ENCODE measurements at regions not wholly inside any gene's neighbourhood (a gene's known extent, or its start where the extent isn't known, plus 50 kb on each side); places are given as distances from the start of the nearest gene placed in this dataset.

DNA sequence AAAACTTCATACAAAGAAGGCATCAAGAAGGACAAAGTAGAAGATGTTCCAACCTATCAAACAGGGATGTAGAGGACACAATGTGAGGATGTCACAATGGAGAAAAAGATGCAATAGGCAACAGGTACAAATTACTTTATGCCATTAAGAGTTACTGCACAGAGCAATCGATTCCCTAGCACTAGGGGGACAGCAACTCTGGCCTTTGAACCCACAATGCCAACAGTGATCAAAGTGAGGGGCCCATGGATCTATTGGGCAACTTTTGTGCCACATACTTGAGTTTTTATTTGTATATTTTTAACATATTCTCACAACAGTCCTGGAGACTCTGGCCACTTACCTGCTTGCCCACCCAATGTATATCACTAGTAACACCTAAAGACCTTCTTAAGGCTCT lies 220.2 kb downstream of the HNMT start:
- no peak overlapping the region for H3K23ac ChIP-seq (ENCODE audit: low read depth, low read length, poor library complexity)
- no peak overlapping the region for H3K4ac ChIP-seq (ENCODE audit: low read length)
- H4K91ac ChIP-seq (ENCODE audit: low read depth, low read length, poor library complexity), result no peak overlapping the region
- no peak overlapping the region for H2BK15ac ChIP-seq (ENCODE audit: low read length)
- H3K4me2 ChIP-seq (ENCODE audit: insufficient read depth, low read length, poor library complexity, severe bottlenecking), result no peak overlapping the region
- H3K27me3 ChIP-seq (ENCODE audit: control insufficient read depth in 3 of 3, insufficient read depth in 3 of 3, low read depth in 1 of 3, low read length in 3 of 3), result no peaks in the 10 kb centered on the region
- H2AK5ac ChIP-seq (ENCODE audit: low read depth, low read length), result no peak overlapping the region
- DNase-seq (ENCODE audit: low spot score), result no peak
- no peak overlapping the region for H4K8ac ChIP-seq (ENCODE audit: low read depth, low read length)
- H3K14ac ChIP-seq (ENCODE audit: low read length), result no peak overlapping the region
- H2BK12ac ChIP-seq (ENCODE audit: low read length), result no peak overlapping the region
- H2BK120ac ChIP-seq (ENCODE audit: low read depth, low read length), result no peak overlapping the region
- no peaks in the 10 kb centered on the region for H3K9me3 ChIP-seq (replicated peaks in 1 of 2; ENCODE audit: control insufficient read depth in 2 of 2, insufficient read depth in 1 of 2, low read depth in 1 of 2, low read length in 2 of 2)
- no peak overlapping the region for H2BK5ac ChIP-seq (ENCODE audit: low read length)
- H3K36me3 ChIP-seq (replicated peaks in 1 of 2; ENCODE audit: control insufficient read depth in 2 of 2, insufficient read depth in 2 of 2, low read length in 2 of 2), result no peaks in the 10 kb centered on the region
- no peak overlapping the region for H3K27ac ChIP-seq (replicated peaks; ENCODE audit: low read length)
- H3K9ac ChIP-seq (ENCODE audit: low read depth, low read length, poor library complexity), result no peak overlapping the region
- peaks cover 0 to 4% of the 10 kb centered on the region in 2 donors for H3K4me1 ChIP-seq (ENCODE audit: control insufficient read depth in 2 of 2, insufficient read depth in 1 of 2, low read depth in 1 of 2, low read length in 2 of 2)
- H3K4me3 ChIP-seq (ENCODE audit: low read length in 2 of 2), result no peak overlapping the region
- no peak overlapping the region for H2AFZ ChIP-seq (ENCODE audit: low read length)
- H3K79me1 ChIP-seq (ENCODE audit: low read depth, low read length), result no peaks in the 10 kb centered on the region
- no CpG with 5 or more reads among the region's 1 CpG for WGBS, 2 donors (ENCODE audit: extremely low coverage in 2 of 2, insufficient read length in 2 of 2, insufficient replicate concordance in 1 of 2)
- H3K18ac ChIP-seq (ENCODE audit: low read length), result no peak overlapping the region

DNA sequence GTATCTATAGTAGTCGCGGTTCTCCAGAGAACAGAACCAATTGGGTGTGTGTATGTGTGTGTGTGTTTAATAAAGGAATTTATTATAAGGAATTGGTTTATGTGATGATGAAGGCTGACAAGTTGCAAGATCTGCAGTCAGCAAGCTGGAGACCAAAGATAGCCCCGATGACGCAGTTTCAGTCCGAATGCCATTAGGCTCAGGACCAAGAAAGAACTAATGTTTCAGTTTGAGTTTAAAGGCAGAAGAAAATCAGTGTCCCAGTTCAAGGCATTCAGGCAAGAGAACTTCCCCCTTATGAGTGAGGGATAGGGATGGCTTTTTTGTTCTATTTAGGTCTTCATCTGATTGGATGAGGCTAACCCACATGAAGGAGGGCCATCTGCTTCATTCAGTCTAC lies 221.6 kb downstream of the HNMT start:
- peaks cover 0 to 4% of the 10 kb centered on the region in 2 donors for H3K4me1 ChIP-seq (ENCODE audit: control insufficient read depth in 2 of 2, insufficient read depth in 1 of 2, low read depth in 1 of 2, low read length in 2 of 2)
- WGBS, 2 donors (ENCODE audit: extremely low coverage in 2 of 2, insufficient read length in 2 of 2, insufficient replicate concordance in 1 of 2), result no CpG with 5 or more reads among the region's 5 CpGs

DNA sequence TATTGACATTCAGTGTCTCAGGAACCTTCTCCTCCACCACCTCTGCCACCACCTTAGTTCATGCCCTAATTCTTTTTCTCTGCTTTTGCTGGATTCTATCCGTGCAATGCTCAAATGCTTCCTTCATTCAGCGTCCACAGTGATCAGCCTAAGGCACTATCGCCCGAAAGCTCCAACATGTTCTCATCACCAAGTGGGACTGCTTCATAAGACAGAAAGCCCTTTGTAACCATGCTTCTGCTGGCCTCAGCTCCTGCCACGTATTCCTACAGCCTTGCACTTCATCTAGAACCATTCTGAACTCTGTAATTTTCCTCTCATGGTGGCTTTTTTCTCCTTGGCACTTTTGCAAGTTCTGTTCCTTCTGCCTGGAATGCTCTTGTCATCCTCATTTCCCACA lies 222.9 kb downstream of the HNMT start:
- no CpG with 5 or more reads among the region's 5 CpGs for WGBS, 2 donors (ENCODE audit: extremely low coverage in 2 of 2, insufficient read length in 2 of 2, insufficient replicate concordance in 1 of 2)

More for the DNA sequence above, 221.6 kb downstream of the HNMT start:
- Histone ChIP-seq H2AFZ (ENCODE audit: low read length) (no peak overlapping the region), H3K4me3 (ENCODE audit: low read length in 2 of 2) (no peak overlapping the region), H3K79me1 (ENCODE audit: low read depth, low read length) (no peaks in the 10 kb centered on the region), H3K9ac (ENCODE audit: low read depth, low read length, poor library complexity) (no peak overlapping the region), H3K36me3 (replicated peaks in 1 of 2; ENCODE audit: control insufficient read depth in 2 of 2, insufficient read depth in 2 of 2, low read length in 2 of 2) (no peaks in the 10 kb centered on the region), H4K91ac (ENCODE audit: low read depth, low read length, poor library complexity) (no peak overlapping the region), H2BK120ac (ENCODE audit: low read depth, low read length) (no peak overlapping the region), H3K4me2 (ENCODE audit: insufficient read depth, low read length, poor library complexity, severe bottlenecking) (no peak overlapping the region), H3K27ac (replicated peaks; ENCODE audit: low read length) (no peak overlapping the region), H2AK5ac (ENCODE audit: low read depth, low read length) (no peak overlapping the region), H3K18ac (ENCODE audit: low read length) (no peak overlapping the region), H2BK12ac (ENCODE audit: low read length) (no peak overlapping the region), H3K4ac (ENCODE audit: low read length) (no peak overlapping the region), H4K8ac (ENCODE audit: low read depth, low read length) (no peak overlapping the region), H2BK5ac (ENCODE audit: low read length) (no peak overlapping the region), H3K23ac (ENCODE audit: low read depth, low read length, poor library complexity) (no peak overlapping the region), H3K27me3 (ENCODE audit: control insufficient read depth in 3 of 3, insufficient read depth in 3 of 3, low read depth in 1 of 3, low read length in 3 of 3) (no peaks in the 10 kb centered on the region), H3K9me3 (replicated peaks in 1 of 2; ENCODE audit: control insufficient read depth in 2 of 2, insufficient read depth in 1 of 2, low read depth in 1 of 2, low read length in 2 of 2) (no peaks in the 10 kb centered on the region), H3K14ac (ENCODE audit: low read length) (no peak overlapping the region), H2BK15ac (ENCODE audit: low read length) (no peak overlapping the region)
- no peak for DNase-seq (ENCODE audit: low spot score)

DNA sequence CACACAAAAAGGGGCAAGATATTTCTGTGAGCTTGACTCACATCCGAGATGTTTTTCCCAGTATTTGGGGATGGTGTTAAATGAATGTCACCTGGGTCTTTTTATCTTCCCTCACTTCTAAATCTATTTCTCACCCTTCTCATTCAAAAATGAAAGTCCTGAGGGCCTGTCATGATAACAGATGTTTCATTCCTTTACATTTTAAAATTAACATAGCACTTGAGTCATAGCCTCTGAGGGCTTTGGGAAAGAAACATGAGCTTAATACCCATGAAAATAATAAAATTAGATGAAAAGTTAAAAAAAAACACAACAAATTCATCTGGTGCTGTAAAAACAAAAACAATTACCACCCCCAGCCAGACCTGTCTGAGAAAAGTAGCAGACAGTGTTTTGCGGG lies 226.7 kb downstream of the HNMT start:
- H4K91ac ChIP-seq (ENCODE audit: low read depth, low read length, poor library complexity), result no peak overlapping the region
- no peak overlapping the region for H3K23ac ChIP-seq (ENCODE audit: low read depth, low read length, poor library complexity)
- no peak overlapping the region for H2BK120ac ChIP-seq (ENCODE audit: low read depth, low read length)
- no peak overlapping the region for H2AK5ac ChIP-seq (ENCODE audit: low read depth, low read length)
- no peaks in the 10 kb centered on the region for H3K4me1 ChIP-seq (ENCODE audit: control insufficient read depth in 2 of 2, insufficient read depth in 1 of 2, low read depth in 1 of 2, low read length in 2 of 2)
- no peaks in the 10 kb centered on the region for H3K36me3 ChIP-seq (replicated peaks in 1 of 2; ENCODE audit: control insufficient read depth in 2 of 2, insufficient read depth in 2 of 2, low read length in 2 of 2)
- H4K8ac ChIP-seq (ENCODE audit: low read depth, low read length), result no peak overlapping the region
- H3K9ac ChIP-seq (ENCODE audit: low read depth, low read length, poor library complexity), result no peak overlapping the region
- H2BK12ac ChIP-seq (ENCODE audit: low read length), result no peak overlapping the region
- no peak overlapping the region for H3K27ac ChIP-seq (replicated peaks; ENCODE audit: low read length)
- H3K79me1 ChIP-seq (ENCODE audit: low read depth, low read length), result no peaks in the 10 kb centered on the region
- H3K4ac ChIP-seq (ENCODE audit: low read length), result no peak overlapping the region
- H3K4me2 ChIP-seq (ENCODE audit: insufficient read depth, low read length, poor library complexity, severe bottlenecking), result no peak overlapping the region
- H3K4me3 ChIP-seq (ENCODE audit: low read length in 2 of 2), result no peak overlapping the region
- H3K14ac ChIP-seq (ENCODE audit: low read length), result no peak overlapping the region
- no peak for DNase-seq (ENCODE audit: low spot score)
- no peak overlapping the region for H2BK5ac ChIP-seq (ENCODE audit: low read length)
- no peak overlapping the region for H3K18ac ChIP-seq (ENCODE audit: low read length)
- no peak overlapping the region for H2BK15ac ChIP-seq (ENCODE audit: low read length)
- no CpG with 5 or more reads among the region's 2 CpGs for WGBS, 2 donors (ENCODE audit: extremely low coverage in 2 of 2, insufficient read length in 2 of 2, insufficient replicate concordance in 1 of 2)
- no peak overlapping the region for H2AFZ ChIP-seq (ENCODE audit: low read length)
- no peaks in the 10 kb centered on the region for H3K9me3 ChIP-seq (replicated peaks in 1 of 2; ENCODE audit: control insufficient read depth in 2 of 2, insufficient read depth in 1 of 2, low read depth in 1 of 2, low read length in 2 of 2)
- H3K27me3 ChIP-seq (ENCODE audit: control insufficient read depth in 3 of 3, insufficient read depth in 3 of 3, low read depth in 1 of 3, low read length in 3 of 3), result no peaks in the 10 kb centered on the region

More for the DNA sequence above, 222.9 kb downstream of the HNMT start:
- Histone ChIP-seq H4K91ac (ENCODE audit: low read depth, low read length, poor library complexity) (no peak overlapping the region), H4K8ac (ENCODE audit: low read depth, low read length) (no peak overlapping the region), H3K4ac (ENCODE audit: low read length) (no peak overlapping the region), H2BK12ac (ENCODE audit: low read length) (no peak overlapping the region), H3K36me3 (replicated peaks in 1 of 2; ENCODE audit: control insufficient read depth in 2 of 2, insufficient read depth in 2 of 2, low read length in 2 of 2) (no peaks in the 10 kb centered on the region), H3K79me1 (ENCODE audit: low read depth, low read length) (no peaks in the 10 kb centered on the region), H3K9me3 (replicated peaks in 1 of 2; ENCODE audit: control insufficient read depth in 2 of 2, insufficient read depth in 1 of 2, low read depth in 1 of 2, low read length in 2 of 2) (no peaks in the 10 kb centered on the region), H3K14ac (ENCODE audit: low read length) (no peak overlapping the region), H2BK5ac (ENCODE audit: low read length) (no peak overlapping the region), H3K27me3 (ENCODE audit: control insufficient read depth in 3 of 3, insufficient read depth in 3 of 3, low read depth in 1 of 3, low read length in 3 of 3) (no peaks in the 10 kb centered on the region), H3K4me2 (ENCODE audit: insufficient read depth, low read length, poor library complexity, severe bottlenecking) (no peak overlapping the region), H2BK15ac (ENCODE audit: low read length) (no peak overlapping the region), H2AK5ac (ENCODE audit: low read depth, low read length) (no peak overlapping the region), H2BK120ac (ENCODE audit: low read depth, low read length) (no peak overlapping the region), H3K27ac (replicated peaks; ENCODE audit: low read length) (no peak overlapping the region), H3K23ac (ENCODE audit: low read depth, low read length, poor library complexity) (no peak overlapping the region), H3K4me1 (ENCODE audit: control insufficient read depth in 2 of 2, insufficient read depth in 1 of 2, low read depth in 1 of 2, low read length in 2 of 2) (peaks cover 0 to 4% of the 10 kb centered on the region in 2 donors), H3K4me3 (ENCODE audit: low read length in 2 of 2) (no peak overlapping the region), H2AFZ (ENCODE audit: low read length) (no peak overlapping the region), H3K18ac (ENCODE audit: low read length) (no peak overlapping the region), H3K9ac (ENCODE audit: low read depth, low read length, poor library complexity) (no peak overlapping the region)
- DNase-seq (ENCODE audit: low spot score), result no peak

Measured in neuronal stem cell (in vitro differentiated cells).